GM20000 (cell line): ENCODE measurements at regions not wholly inside any gene's neighbourhood (a gene's known extent, or its start where the extent isn't known, plus 50 kb on each side); places are given as distances from the start of the nearest gene placed in this dataset.

ENCODE experiments used
- DNase-seq: peaks from one replicate; pipeline ENCODE4 v3.0.0; 2012; ENCODE audit warnings: low spot score
- TF ChIP-seq, protein P1 (sequence below): IDR thresholded peaks from 2 replicates; pipeline ENCODE4 v1.5.1; 2012; ENCODE audit warnings: mild to moderate bottlenecking, control low read depth; ENCODE audit errors: extremely low read depth, missing control alignments

DNA sequence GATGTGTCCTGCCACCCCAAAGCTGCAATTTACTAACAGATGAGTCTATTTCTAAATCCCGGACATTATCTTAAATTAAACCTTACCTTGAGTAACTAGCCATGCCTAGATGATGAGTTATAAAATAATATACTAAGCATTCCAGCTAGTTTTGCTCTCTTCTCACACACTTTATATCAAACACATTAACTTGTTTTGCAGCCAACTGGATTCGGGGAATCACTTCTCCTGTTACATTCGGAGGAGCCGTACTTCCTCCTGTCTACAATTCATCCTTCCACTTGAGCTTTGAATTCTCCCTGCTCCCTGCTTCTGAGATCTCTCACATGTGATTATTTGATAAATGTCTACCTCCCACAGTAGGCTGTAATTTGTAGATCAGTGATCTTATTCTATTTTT is 420.1 kb downstream of the GJA1 start:
- TF ChIP-seq, protein P1, sequence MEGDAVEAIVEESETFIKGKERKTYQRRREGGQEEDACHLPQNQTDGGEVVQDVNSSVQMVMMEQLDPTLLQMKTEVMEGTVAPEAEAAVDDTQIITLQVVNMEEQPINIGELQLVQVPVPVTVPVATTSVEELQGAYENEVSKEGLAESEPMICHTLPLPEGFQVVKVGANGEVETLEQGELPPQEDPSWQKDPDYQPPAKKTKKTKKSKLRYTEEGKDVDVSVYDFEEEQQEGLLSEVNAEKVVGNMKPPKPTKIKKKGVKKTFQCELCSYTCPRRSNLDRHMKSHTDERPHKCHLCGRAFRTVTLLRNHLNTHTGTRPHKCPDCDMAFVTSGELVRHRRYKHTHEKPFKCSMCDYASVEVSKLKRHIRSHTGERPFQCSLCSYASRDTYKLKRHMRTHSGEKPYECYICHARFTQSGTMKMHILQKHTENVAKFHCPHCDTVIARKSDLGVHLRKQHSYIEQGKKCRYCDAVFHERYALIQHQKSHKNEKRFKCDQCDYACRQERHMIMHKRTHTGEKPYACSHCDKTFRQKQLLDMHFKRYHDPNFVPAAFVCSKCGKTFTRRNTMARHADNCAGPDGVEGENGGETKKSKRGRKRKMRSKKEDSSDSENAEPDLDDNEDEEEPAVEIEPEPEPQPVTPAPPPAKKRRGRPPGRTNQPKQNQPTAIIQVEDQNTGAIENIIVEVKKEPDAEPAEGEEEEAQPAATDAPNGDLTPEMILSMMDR: no peak
- DNase-seq: no peak

- TF ChIP-seq, protein P1: no peak
- DNase-seq: no peak
Observed at GRCh38 chr6:121856296-121856695, 420.9 kb downstream of the GJA1 start.

- TF ChIP-seq, protein P1: no peak
- DNase-seq: no peak
Observed at GRCh38 chr6:121857551-121857950, 422.1 kb downstream of the GJA1 start.

- TF ChIP-seq, protein P1: no peak
- DNase-seq: no peak
Observed at GRCh38 chr6:121858310-121858709, 422.9 kb downstream of the GJA1 start.

DNA sequence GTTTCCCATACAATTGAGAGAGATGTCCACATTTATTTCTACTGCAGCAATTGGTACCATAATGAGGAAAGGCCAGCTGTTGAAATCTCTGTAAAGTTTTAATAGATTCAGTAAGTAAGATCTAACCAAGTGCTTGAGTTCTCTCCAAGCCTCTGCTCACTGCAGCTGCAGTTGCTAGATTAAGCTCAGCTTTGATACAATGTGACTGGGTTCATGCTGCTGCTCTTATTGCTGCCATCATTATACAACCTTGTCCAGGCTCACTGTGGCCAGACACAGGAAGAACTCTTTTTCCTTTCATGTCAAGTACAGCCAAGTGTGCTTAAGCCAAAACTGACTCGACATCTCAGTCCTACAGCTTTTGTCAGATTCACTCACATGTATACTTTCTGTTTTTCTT is 423.5 kb downstream of the GJA1 start:
- no peak for DNase-seq

GRCh38 chr6:121865811-121866210 is 430.4 kb downstream of the GJA1 start:
- TF ChIP-seq, protein P1: no peak
- no peak for DNase-seq

More for the DNA sequence above, 423.5 kb downstream of the GJA1 start:
- TF ChIP-seq, protein P1: no peak

DNA sequence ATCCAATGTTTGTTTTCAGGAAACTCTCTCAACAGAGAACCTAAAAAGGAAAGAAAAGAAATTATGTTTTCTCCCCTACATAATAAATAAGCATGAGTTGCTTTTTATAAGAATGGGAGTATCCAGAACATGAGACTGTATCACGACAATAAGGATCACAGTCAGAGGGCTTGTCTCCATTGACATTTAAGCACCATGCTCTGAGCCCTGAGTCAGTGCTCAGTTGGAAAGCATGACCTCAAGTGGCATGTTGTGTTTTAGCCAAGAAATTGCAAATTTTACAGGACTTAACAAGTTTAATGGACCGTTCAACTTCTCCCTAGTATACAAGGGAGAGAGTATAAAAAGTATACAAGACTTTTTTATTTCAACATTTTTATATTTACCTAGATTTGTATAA is 431.6 kb downstream of the GJA1 start:
- TF ChIP-seq, protein P1: no peak
- no peak for DNase-seq
